MM.1S (cell line): ENCODE measurements at regions not wholly inside any gene's neighbourhood (a gene's known extent, or its start where the extent isn't known, plus 50 kb on each side); places are given as distances from the start of the nearest gene placed in this dataset.

Experiments
- DNase-seq: peaks from one replicate; pipeline ENCODE4 v3.0.0-alpha.2; 2015
- H2AFZ ChIP-seq: fragments of 300-600 bp; sonication (generic); 2 replicates; pipeline ENCODE4 v1.6.0; 2016; ENCODE audit warnings: antibody characterized with exemption, low read length
- H3F3A ChIP-seq: fragments of 300-600 bp; sonication (generic); 2 replicates; pipeline ENCODE4 v1.6.1; 2016; ENCODE audit warnings: mild to moderate bottlenecking, antibody characterized with exemption, low read length, moderate library complexity, mixed read lengths; ENCODE audit not compliant: insufficient read depth
- H3K27ac ChIP-seq: fragments of 300-600 bp; sonication (generic); 2 replicates; pipeline ENCODE4 v1.5.1; 2016; ENCODE audit warnings: mild to moderate bottlenecking, low read length
- H3K27me3 ChIP-seq: fragments of 300-600 bp; sonication (generic); replicated peaks from 2 replicates; pipeline ENCODE4 v1.6.0; 2016; ENCODE audit warnings: low read length; ENCODE audit not compliant: insufficient read depth
- H3K36me3 ChIP-seq: fragments of 300-600 bp; sonication (generic); replicated peaks from 2 replicates; pipeline ENCODE4 v1.6.1; 2016; ENCODE audit warnings: mild to moderate bottlenecking, low read length, mixed read lengths; ENCODE audit not compliant: insufficient read depth
- H3K4me1 ChIP-seq: fragments of 300-600 bp; sonication (generic); 2 replicates; pipeline ENCODE4 v1.6.1; 2016; ENCODE audit warnings: low read length, mixed read lengths
- H3K4me2 ChIP-seq: fragments of 300-600 bp; sonication (generic); 2 replicates; pipeline ENCODE4 v1.6.0; 2016; ENCODE audit warnings: low read depth, low read length
- H3K4me3 ChIP-seq: fragments of 300-600 bp; sonication (generic); 2 replicates; pipeline ENCODE4 v1.5.1; 2016; ENCODE audit warnings: low read length, mixed read lengths
- H3K79me2 ChIP-seq: fragments of 300-600 bp; sonication (generic); 2 replicates; pipeline ENCODE4 v1.6.1; 2016; ENCODE audit warnings: mixed run types, low read length, mixed read lengths
- H3K9ac ChIP-seq: fragments of 300-600 bp; sonication (generic); 2 replicates; pipeline ENCODE4 v1.6.1; 2016; ENCODE audit warnings: low read length, mixed read lengths
- H3K9me2 ChIP-seq: fragments of 300-600 bp; sonication (generic); replicated peaks from 2 replicates; pipeline ENCODE4 v1.6.1; 2016; ENCODE audit warnings: mild to moderate bottlenecking, low read length, mixed read lengths; ENCODE audit not compliant: insufficient read depth
- H3K9me3 ChIP-seq: fragments of 300-600 bp; sonication (generic); replicated peaks from 2 replicates; pipeline ENCODE4 v1.6.1; 2016; ENCODE audit warnings: mild to moderate bottlenecking, low read length, mixed read lengths; ENCODE audit not compliant: insufficient read depth
- H4K20me1 ChIP-seq: fragments of 300-600 bp; sonication (generic); 2 replicates; pipeline ENCODE4 v1.6.1; 2016; ENCODE audit warnings: mild to moderate bottlenecking, low read length, moderate library complexity, mixed read lengths; ENCODE audit not compliant: insufficient read depth
- CTCF ChIP-seq: fragments of 300-600 bp; sonication (generic); IDR thresholded peaks from 2 replicates; pipeline ENCODE4 v1.5.1; 2016; ENCODE audit warnings: antibody characterized with exemption, low read length, mixed read lengths
- EZH2 ChIP-seq: fragments of 300-600 bp; sonication (generic); optimal IDR thresholded peaks from 2 replicates; pipeline ENCODE3; 2017; ENCODE audit warnings: low read depth, mild to moderate bottlenecking, antibody characterized with exemption, low read length, mixed read lengths
- EZH2phosphoT487 ChIP-seq: fragments of 300-600 bp; sonication (generic); IDR thresholded peaks from 2 replicates; pipeline ENCODE4 v1.6.1; 2018; ENCODE audit warnings: antibody characterized with exemption, low read length

GRCh38 chr5:106159616-106160015, 1511.1 kb downstream of the EFNA5 start:
- no peak for DNase-seq
- TF ChIP-seq CTCF (no peak), EZH2phosphoT487 (no peak), EZH2 (no peak)
- no peaks in the 10 kb centered on the region for H4K20me1 ChIP-seq
- no peak overlapping the region for H3K9ac ChIP-seq
- no peaks in the 10 kb centered on the region for H3K9me3 ChIP-seq
- H3K4me2 ChIP-seq: no peak overlapping the region
- H3K4me1 ChIP-seq: no peaks in the 10 kb centered on the region
- H3K36me3 ChIP-seq: no peaks in the 10 kb centered on the region
- no peaks in the 10 kb centered on the region for H3K79me2 ChIP-seq
- H3K4me3 ChIP-seq: no peak overlapping the region
- no peaks in the 10 kb centered on the region for H3F3A ChIP-seq
- H3K27me3 ChIP-seq: no peaks in the 10 kb centered on the region
- H3K27ac ChIP-seq: no peak overlapping the region
- no peak overlapping the region for H2AFZ ChIP-seq
- no peaks in the 10 kb centered on the region for H3K9me2 ChIP-seq

- TF ChIP-seq CTCF: no peak
- TF ChIP-seq EZH2phosphoT487: no peak
- TF ChIP-seq EZH2: no peak
- H3K9ac ChIP-seq: no peak overlapping the region
- no peaks in the 10 kb centered on the region for H3K9me2 ChIP-seq
- no peak overlapping the region for H2AFZ ChIP-seq
- H3F3A ChIP-seq: no peaks in the 10 kb centered on the region
- no peaks in the 10 kb centered on the region for H3K9me3 ChIP-seq
- DNase-seq: no peak
- no peaks in the 10 kb centered on the region for H3K79me2 ChIP-seq
- no peak overlapping the region for H3K4me2 ChIP-seq
- no peaks in the 10 kb centered on the region for H3K27me3 ChIP-seq
- H4K20me1 ChIP-seq: no peaks in the 10 kb centered on the region
- no peak overlapping the region for H3K27ac ChIP-seq
- H3K36me3 ChIP-seq: no peaks in the 10 kb centered on the region
- no peak overlapping the region for H3K4me3 ChIP-seq
- H3K4me1 ChIP-seq: no peaks in the 10 kb centered on the region
Observed at GRCh38 chr5:106154280-106154716, 1516.4 kb downstream of the EFNA5 start.

- Histone ChIP-seq H3K79me2 (no peaks in the 10 kb centered on the region), H3K4me1 (no peaks in the 10 kb centered on the region), H3K27ac (no peak overlapping the region), H3K27me3 (no peaks in the 10 kb centered on the region), H3K9me2 (no peaks in the 10 kb centered on the region), H3K36me3 (no peaks in the 10 kb centered on the region), H3F3A (no peaks in the 10 kb centered on the region), H3K4me2 (no peak overlapping the region), H3K9me3 (no peaks in the 10 kb centered on the region), H2AFZ (no peak overlapping the region), H3K9ac (no peak overlapping the region), H4K20me1 (no peaks in the 10 kb centered on the region), H3K4me3 (no peak overlapping the region)
- TF ChIP-seq EZH2 (no peak), EZH2phosphoT487 (no peak), CTCF (no peak)
- DNase-seq: no peak
Observed at GRCh38 chr5:106152569-106152968, 1518.2 kb downstream of the EFNA5 start.
